ENCODE measurements at regions not wholly inside any gene's neighbourhood (a gene's known extent, or its start where the extent isn't known, plus 50 kb on each side); places are given as distances from the start of the nearest gene placed in this dataset.

- H3K9me3 ChIP-seq: no peaks in the 10 kb centered on the region
- H3K27ac ChIP-seq: no peak overlapping the region
- no peak overlapping the region for H3K4me3 ChIP-seq
- intact Hi-C loops (cut with DNase I): no loop called here
- no peaks in the 10 kb centered on the region for H3K27me3 ChIP-seq (ENCODE audit: low read depth)
- H3K36me3 ChIP-seq: no peaks in the 10 kb centered on the region
- TF ChIP-seq CTCF (IDR thresholded peaks at IDR 0.05): no peak
- H3K4me1 ChIP-seq: no peaks in the 10 kb centered on the region
- DNase-seq (no peak), ATAC-seq (no peak)
These were observed 182.4 kb upstream of the STT3B start for GRCh38 chr3:31350307-31350706.

DNA sequence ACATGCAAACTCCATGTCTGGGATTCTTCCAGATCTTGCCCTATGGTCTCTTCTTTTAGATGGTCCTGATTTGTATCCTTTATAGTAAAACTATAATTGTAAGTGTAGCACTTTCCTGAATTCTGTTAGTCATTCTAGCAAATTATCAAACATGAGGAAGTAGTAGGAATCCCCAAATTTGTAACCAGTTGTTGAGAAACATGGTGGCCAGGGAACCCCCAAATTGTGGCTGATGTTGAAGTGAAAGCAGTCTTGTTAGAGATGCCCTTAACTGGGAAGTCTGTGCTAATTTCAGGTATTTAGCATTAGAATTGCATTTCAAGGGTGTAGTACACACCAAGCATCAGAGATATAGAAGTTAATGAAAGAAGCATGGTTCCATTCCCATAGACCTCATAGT, 180.4 kb upstream of the STT3B start:
- intact Hi-C loops (cut with DNase I): no loop called here
- no peak for DNase-seq
- ATAC-seq: no peak
- H3K4me3 ChIP-seq: no peak overlapping the region
- H3K27ac ChIP-seq: no peak overlapping the region
- H3K9me3 ChIP-seq: no peaks in the 10 kb centered on the region
- no peaks in the 10 kb centered on the region for H3K27me3 ChIP-seq (ENCODE audit: low read depth)
- H3K36me3 ChIP-seq: no peaks in the 10 kb centered on the region
- TF ChIP-seq CTCF (IDR thresholded peaks at IDR 0.05): no peak
- H3K4me1 ChIP-seq: no peaks in the 10 kb centered on the region

DNA sequence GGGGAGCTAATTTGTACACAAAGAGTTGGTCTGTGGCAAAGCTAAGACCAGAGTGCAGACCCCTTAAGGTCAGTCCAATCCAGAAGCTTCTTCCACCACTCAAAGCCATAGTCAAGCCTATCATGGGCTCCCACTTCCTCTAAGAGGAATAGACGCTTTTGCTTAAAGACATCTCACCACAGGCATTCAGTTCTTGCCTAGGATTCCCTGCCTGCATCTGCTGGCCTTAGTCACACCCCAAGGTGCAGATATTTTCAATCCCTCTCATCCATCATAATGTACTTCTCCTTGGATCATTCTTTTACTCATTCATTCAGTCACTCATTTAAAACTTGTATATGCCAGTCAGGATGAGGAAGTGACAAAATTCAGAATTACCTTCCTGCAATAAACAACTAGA, 179.6 kb upstream of the STT3B start:
- TF ChIP-seq CTCF (IDR thresholded peaks at IDR 0.05): no peak
- H3K4me1 ChIP-seq: no peaks in the 10 kb centered on the region
- ATAC-seq: no peak

DNA sequence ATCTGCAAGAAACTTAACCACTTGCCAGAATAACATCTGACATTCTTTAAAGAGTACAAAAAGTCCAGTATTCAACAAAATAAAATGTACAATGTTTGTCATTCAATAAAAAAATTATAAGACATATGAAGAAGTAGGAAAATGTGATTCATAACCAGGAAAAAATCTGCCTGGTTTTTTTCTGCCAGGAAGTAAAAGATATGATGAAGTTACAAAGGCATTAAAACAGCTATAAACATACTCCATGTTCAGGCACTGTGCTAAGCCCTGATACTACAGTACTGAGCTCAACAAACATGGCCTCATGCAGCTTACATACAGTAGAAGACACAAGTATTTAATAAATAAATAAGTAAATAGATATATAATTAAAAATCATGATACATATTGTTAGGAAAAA, 178.4 kb upstream of the STT3B start:
- ATAC-seq (no peak), DNase-seq (no peak)
- no peak for TF ChIP-seq CTCF (IDR thresholded peaks at IDR 0.05)
- Histone ChIP-seq H3K9me3 (no peaks in the 10 kb centered on the region), H3K4me1 (no peaks in the 10 kb centered on the region), H3K36me3 (no peaks in the 10 kb centered on the region), H3K27ac (no peak overlapping the region), H3K4me3 (no peak overlapping the region), H3K27me3 (ENCODE audit: low read depth) (no peaks in the 10 kb centered on the region)
- intact Hi-C loops (cut with DNase I): no loop called here

More for the DNA sequence above, 179.6 kb upstream of the STT3B start:
- no peak overlapping the region for H3K27ac ChIP-seq
- no peaks in the 10 kb centered on the region for H3K9me3 ChIP-seq
- intact Hi-C loops (cut with DNase I): no loop called here
- no peak overlapping the region for H3K4me3 ChIP-seq
- H3K36me3 ChIP-seq: no peaks in the 10 kb centered on the region
- no peaks in the 10 kb centered on the region for H3K27me3 ChIP-seq (ENCODE audit: low read depth)
- no peak for DNase-seq

DNA sequence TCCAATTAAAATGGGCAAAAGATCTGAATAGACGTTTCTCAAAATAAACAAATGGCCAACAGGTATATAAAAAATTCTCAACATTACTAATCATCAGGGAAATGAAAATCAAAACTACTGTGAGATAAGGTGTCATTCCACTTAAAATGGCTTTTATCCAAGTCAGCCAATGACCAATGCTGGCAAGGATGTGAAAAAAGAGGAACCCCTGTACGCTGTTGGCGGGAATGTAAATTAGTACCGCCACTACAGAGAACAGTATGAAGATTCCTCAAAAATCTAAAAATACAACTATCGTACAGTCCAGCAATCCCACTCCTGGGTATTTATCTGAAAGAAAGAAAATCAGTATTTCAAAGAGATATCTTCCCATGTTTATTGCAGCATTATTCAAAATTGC, 176.9 kb upstream of the STT3B start:
- DNase-seq: no peak
- intact Hi-C loops (cut with DNase I): no loop called here
- TF ChIP-seq CTCF (IDR thresholded peaks at IDR 0.05): no peak

DNA sequence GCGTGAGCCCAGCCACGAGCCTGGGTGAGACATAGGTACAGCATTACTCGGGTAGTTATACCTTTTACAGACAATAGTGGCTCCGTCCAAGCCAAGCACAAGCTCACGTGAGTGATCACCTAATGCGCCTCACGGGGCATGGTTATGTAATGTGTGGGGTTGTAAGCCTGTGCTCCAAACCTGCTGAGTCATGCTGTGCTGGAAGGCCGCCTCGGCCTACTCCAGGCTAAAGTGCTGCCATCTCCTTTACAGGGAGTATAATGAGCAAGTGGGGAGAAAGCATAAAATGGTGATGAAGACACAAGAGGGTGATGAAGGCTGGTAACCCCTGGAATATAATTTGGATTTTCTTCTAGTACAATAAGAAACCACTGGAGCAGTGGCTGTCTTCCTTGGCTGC, 175.8 kb upstream of the STT3B start:
- TF ChIP-seq CTCF (IDR thresholded peaks at IDR 0.05): no peak
- H3K27ac ChIP-seq: no peak overlapping the region
- H3K36me3 ChIP-seq: no peaks in the 10 kb centered on the region
- H3K4me3 ChIP-seq: no peak overlapping the region
- intact Hi-C loops (cut with DNase I): no loop called here
- H3K4me1 ChIP-seq: peaks cover 8% of the 10 kb centered on the region
- peak; percentile 73 for DNase-seq
- H3K9me3 ChIP-seq: no peaks in the 10 kb centered on the region
- peak; percentile 89 to 96 for ATAC-seq
- H3K27me3 ChIP-seq (ENCODE audit: low read depth): no peaks in the 10 kb centered on the region

More for the DNA sequence above, 176.9 kb upstream of the STT3B start:
- ATAC-seq: no peak
- Histone ChIP-seq H3K4me1 (peaks cover 2% of the 10 kb centered on the region), H3K4me3 (no peak overlapping the region), H3K9me3 (no peaks in the 10 kb centered on the region), H3K36me3 (no peaks in the 10 kb centered on the region), H3K27me3 (ENCODE audit: low read depth) (no peaks in the 10 kb centered on the region), H3K27ac (no peak overlapping the region)
